Activated CD4-positive, CD25-positive, alpha-beta regulatory T cell treated with anti-CD3 and anti-CD28 coated beads, Interleukin-2, amount 50 U/mL, for 24 hours (primary cell): ENCODE measurements at regions not wholly inside any gene's neighbourhood (a gene's known extent, or its start where the extent isn't known, plus 50 kb on each side); places are given as distances from the start of the nearest gene placed in this dataset.

Source experiments
- ATAC-seq, 2 donors: fragments of 150-1000 bp; cut with Tn5 transposase; one replicate each; pipeline ENCODE4 v1.10.0; 2021; ENCODE audit warnings: mild to moderate bottlenecking in 1 of 2, moderate library complexity in 1 of 2

DNA sequence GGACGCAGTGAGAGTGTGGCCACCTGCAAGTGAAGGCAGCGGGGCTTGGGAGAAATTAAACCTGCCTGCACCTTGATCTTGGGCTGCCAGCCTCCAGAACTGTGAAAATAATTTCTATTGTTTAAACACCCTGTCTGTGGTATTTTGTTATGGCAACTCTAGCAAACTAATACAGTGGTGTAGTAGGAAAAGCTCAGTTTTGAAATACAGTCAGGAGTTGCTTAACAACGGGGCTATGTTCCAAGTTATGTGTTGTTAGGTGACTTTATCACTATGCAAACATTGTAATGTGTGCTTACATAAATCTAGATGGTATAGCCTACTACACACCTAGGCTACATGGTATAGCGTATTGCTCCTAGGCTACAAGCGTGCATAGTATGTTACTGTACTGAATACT is 93.4 kb upstream of the FN1 start:
- ATAC-seq, result no peak

- no peak for ATAC-seq
Measured at GRCh38 chr2:215528555-215528954, 92.7 kb upstream of the FN1 start.

DNA sequence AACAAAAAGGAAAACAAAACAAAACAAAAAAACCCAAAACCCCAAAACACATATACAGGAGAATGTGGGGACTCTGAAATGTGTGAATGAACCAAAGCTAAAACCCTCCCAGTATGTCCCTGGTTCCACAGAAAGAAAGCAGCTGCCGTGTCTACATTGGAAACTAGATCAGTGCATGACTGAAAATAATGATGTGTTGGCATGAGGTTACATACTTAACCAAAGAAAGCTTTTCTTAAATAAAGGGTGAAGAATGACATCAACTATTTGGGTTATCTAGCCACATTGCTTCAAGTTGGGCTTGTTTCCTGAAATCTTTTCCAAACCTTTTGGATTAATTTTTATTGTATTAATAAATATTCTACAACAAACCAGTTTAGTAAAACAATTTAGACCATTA is 91.9 kb upstream of the FN1 start:
- ATAC-seq, result no peak

DNA sequence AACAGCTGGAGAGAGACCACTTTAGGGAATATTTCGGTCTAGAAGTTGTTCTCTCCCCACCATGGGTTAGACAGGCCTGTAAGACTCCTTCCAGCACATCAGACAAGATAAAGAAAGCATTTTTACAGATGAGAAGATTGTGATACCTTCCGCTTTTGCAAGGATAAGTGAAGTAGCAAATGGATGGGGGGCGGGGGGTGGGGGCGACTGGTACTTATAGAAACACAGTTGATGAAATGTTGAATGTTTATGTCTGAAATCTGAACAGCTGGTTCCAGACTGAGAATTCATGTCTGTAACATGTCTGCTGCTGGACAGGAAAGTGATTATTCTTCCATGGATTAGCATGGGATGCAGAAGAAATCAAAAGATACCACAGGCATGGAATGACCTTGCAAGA is 90.5 kb upstream of the FN1 start:
- no peak for ATAC-seq

DNA sequence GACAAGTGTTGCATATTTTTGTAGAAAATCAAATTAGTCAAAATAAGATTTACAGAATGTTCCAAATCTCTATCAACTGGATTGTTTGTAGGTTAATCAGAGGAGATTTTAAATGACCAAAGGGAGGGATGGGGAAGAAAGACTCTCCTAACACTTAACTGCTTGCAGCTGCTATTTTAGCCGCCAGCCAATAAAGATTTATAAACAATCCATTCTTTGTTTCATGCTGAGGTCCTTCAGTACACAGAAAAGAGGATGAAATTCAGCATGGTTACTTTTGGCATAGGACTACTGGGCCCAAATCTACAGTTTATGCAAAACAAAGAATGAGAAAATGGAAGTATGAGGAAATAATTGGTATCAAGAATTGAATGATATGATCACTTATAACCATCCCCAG is 86.4 kb upstream of the FN1 start:
- no peak for ATAC-seq

DNA sequence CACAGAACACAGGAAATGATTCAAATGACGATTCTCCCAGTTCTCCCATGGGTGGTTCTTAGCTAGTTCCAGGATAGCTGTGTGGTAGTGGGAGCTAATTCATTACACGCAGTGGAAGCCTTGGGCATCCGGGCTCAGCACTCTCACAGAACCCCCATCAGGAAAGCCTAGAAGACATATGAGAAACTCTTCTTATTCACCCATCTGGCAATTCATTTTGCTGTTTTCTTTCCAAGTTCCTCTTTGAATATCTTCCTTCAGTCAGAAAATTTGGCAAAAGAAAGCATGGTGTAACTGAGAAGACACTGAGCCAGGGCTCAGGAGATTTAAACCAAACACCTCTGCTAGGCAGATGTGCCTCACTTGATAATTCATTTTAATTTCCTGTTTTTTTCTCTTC is 85.2 kb upstream of the FN1 start:
- ATAC-seq, result no peak

DNA sequence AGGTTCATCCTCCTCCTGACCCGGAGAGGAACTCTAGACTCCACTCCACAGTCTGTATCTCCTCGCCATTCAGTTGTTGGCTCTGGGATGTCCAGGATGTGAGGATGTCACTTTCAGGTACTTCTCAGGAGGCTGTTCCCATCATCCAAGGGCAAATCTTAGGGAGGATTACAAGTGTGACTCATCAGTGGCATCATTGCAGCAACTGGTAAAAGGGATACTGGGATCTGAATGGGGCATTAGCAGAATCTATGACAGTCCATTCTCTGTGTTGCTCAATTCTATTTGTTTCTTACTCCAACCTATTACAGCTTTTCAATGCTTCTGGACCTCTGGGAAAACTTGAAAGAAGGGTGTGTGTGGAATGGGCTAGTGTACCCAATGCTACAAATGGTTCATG is 81.5 kb upstream of the FN1 start:
- no peak for ATAC-seq

GRCh38 chr2:215514516-215514915 is 78.6 kb upstream of the FN1 start:
- ATAC-seq, result no peak

GRCh38 chr2:215511454-215512346 is 75.8 kb upstream of the FN1 start:
- no peak for ATAC-seq

- no peak for ATAC-seq
Measured at GRCh38 chr2:215507836-215508235, 72.0 kb upstream of the FN1 start.

DNA sequence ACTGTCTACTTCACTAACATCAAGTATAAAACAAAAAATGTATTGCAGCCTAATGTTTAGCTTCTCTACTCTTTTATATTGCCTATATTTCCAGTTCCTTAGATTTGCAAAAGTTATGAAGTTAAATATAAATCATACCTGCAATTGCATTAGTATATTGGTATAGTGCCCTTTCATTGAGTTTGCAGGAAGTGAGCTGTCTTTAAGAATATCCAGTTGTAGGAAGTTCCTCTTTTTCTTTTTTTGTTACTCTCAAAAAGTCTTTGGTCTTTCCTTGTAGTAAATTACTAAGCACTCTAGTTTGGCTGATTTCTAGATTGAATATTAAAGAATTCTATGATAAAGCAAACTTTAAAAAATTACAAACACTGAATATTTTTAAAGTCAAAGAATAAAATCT is 71.3 kb upstream of the FN1 start:
- no peak for ATAC-seq

- ATAC-seq, result no peak
Measured at GRCh38 chr2:215506604-215506990, 70.7 kb upstream of the FN1 start.

DNA sequence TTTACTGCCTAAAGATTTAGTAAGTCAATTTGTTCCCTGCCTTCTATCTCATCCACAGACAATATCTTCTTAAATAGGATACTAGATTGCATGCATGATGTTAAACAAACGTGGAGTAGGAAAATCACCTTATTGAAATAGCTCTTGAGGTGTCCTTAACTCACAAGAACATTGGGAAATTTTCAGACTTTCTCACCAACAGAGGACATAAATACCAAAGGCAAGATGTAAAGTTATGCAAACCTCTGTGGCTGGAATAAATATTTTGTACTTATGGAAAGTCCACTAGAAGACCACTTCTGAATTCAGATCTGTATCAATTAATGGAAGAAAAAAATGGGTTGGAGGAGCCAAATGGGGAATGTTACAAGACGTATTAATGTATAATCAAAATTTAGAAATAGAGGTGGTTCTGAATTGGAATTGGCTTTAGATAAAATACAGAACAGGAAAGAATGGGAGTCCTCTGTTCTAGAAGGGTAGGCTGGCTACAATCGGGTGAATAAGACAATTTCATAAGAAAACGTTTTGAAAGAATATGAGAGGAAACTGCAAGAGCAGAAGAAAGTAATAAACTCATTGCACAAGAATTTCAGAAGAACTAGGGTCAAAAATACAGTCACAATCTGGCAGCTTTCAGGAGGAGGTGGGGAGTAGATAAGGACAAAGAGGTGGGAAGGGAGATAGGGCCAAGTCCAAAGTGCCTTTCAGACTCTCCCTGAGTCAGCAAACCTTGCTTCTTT is 69.3 kb upstream of the FN1 start:
- ATAC-seq, result no peak

DNA sequence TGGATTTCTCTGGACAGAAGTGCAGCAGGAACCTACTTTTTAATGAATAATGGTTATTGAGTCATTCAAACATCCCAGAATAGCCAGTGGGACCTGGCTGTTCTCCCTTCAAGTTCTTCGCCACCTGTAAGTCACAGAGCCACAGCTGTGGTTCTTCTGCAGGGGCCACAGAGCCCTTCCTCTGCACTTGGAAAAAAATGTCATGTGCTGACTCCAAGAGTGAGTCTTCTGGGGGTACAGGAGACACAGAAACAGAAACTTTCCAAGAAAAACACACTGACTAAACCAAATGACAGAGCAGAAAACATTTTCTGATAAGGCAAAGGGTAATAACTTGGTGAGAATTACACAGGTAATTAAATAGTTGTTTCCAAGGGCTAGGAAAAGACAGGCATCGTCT is 68.7 kb upstream of the FN1 start:
- ATAC-seq, result no peak

DNA sequence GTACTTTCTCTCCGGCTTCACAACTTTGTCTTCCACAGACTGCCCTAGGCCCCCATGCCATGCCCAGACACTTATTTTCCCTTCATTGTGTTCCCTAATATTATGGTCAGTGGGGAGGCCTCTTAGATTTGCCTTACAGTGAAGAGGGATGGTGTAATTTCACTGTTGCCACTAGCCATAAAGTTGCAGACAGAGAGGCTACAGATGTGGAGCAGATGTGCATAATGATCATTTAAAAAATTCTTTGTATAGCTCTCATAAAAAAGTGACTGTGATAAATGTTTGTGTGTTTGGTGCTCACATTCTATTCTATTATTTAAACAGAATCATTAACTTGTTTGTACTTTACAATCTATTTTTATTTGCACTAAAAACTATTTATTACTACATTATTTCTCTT is 67.5 kb upstream of the FN1 start:
- no peak for ATAC-seq

DNA sequence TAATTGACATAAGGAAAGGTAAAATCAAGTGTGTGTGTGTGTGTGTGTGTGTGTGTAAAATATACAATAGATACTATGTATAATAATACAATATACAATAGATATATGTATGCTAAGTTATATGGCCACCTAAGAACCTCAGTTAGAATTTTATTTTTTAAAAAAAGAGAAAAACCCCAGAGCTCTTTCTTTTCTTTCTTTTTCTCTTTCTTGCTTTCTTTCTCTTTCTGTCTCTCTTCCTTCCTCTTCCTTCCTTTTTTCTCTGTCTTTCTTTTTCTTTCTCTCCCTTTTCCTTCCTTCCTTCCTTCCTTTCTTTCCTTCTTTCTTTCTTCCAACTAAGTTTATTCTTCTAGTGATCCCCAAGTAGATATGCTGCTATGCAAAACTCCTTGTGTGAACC is 64.6 kb upstream of the FN1 start:
- ATAC-seq, result no peak

GRCh38 chr2:215499331-215499730 is 63.5 kb upstream of the FN1 start:
- ATAC-seq, result no peak

DNA sequence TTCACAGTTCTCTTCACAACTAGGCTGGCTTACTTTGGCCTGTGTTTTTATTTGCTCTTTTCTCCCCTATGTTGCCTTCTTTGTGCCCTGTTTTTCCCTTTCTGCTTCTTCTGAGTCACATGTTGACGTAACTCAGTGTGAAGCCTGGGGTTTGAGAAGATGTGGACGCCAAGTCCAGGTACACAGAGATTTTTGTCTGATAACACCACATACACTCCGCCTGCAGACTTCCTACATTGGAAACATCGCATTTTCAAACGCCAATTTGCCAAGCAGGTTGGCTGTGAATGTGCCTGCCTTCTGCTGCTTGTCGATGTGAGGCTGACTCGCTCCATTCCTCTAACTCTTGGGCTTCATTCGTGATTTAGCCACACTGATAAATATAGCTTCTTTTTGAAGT is 62.6 kb upstream of the FN1 start:
- no peak for ATAC-seq

DNA sequence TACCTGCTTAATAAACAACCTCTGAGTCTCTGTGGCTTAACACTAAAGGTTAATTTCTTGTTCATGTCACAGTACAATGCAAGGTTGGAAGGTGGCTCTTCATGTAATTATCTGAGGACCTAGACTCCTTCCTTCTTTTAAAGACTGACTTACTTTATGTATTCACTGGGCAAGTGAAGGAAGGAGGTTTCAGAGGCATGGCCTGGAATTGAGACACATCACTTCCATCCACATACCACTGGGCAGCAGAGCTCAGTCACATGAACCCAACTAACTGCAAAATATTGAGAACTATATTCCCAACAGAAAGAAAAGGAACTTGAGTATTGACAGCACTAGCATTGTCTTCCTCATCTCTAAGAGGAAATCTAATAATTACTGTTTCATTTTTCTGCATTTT is 57.5 kb upstream of the FN1 start:
- ATAC-seq, result no peak

DNA sequence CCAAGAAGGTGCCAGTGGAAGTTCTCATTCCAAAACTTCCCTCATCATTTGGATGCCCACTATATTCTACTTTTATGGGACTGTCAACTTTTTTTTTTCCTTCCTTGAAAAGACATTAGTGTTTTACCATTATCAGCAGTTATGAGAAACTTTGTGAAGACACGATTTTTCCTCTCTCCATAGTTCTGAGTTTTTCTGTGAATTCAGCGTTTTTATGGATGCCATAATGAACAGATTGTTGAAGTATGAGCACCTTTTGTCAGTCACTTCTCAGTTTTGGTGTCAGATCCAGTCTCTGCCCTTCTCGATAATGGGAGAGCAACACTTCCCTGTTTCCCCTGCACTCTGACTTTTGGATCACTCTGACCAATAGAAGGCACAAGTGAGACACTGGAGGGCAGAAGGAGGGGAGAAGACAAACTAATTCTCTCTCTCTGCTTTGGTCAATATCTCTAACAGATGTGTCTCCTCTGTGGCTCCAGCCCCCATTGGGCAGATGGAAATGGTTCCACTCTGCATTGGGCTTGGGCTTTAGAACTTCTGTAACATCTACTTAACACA is 53.5 kb upstream of the FN1 start:
- no peak for ATAC-seq

GRCh38 chr2:215487002-215487372 is 51.1 kb upstream of the FN1 start:
- ATAC-seq, result no peak

GRCh38 chr2:215486291-215487001 is 50.6 kb upstream of the FN1 start:
- no peak for ATAC-seq
